NT2/D1 (cell line): ENCODE measurements at regions not wholly inside any gene's neighbourhood (a gene's known extent, or its start where the extent isn't known, plus 50 kb on each side); places are given as distances from the start of the nearest gene placed in this dataset.

Experiments used
- SUZ12 ChIP-seq: IDR thresholded peaks from 2 replicates; pipeline ENCODE4 v1.6.1; 2011; ENCODE audit not compliant: insufficient read length, insufficient read depth; ENCODE audit errors: extremely low read depth
- YY1 ChIP-seq: IDR thresholded peaks from 2 replicates; pipeline ENCODE4 v1.6.1; 2011; ENCODE audit not compliant: insufficient read length, insufficient read depth
- ZNF274 ChIP-seq: IDR thresholded peaks from 2 replicates; pipeline ENCODE4 v1.6.1; 2011; ENCODE audit warnings: mild to moderate bottlenecking, low read depth, low read length

DNA sequence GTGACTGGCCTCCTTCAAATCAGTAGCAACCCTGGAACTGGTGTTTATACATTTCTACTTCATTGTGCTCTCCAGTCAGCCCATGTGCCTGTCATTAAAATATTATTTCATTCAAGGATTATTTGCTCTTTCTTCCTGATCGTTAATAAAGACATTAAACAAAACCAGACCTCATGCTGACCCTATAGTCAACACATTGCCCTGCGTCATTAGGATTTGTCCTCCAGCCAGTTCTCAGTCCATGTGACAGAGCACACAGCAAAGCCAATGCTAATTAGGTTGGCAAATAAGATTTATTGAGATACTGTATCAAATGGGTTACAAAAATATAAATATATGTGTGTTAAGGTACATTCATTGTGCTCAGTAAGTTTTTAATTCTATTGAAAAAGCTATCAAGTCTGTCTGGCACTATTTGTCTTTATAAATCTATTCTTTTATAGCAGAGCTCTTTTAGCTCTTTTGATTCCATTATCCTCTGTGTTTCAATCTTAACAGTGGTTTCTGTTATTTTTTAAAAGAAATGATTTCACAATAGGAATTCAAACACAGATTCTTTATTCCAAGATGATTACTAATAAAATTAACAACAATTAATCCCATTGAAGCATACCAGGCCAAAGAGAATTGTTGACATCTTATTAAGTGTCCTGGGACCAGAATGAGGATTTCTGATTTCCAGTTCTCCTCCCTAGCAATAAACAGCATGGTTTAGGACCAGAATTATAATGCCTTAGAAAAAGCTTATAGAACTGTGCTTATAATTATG lies 209.4 kb upstream of the RGMB start:
- TF ChIP-seq ZNF274 (no peak), YY1 (no peak), SUZ12 (no peak)
